Lung (tissue), 11 donors: ENCODE measurements at regions not wholly inside any gene's neighbourhood (a gene's known extent, or its start where the extent isn't known, plus 50 kb on each side); places are given as distances from the start of the nearest gene placed in this dataset.

Experiments
- ATAC-seq: fragments of 200-7000 bp; cut with Tn5 transposase; one replicate; pipeline ENCODE4 v1.9.1; 2020; ENCODE audit warnings: moderate number of reproducible peaks; ENCODE audit not compliant: insufficient read depth, low FRiP score
- DNase-seq, 3 donors: peaks; one replicate each; pipeline ENCODE4 v3.0.0-alpha.2; 2013 to 2017
- H3K27ac ChIP-seq, 2 donors: one replicate each; pipeline ENCODE4 v1.5.1; 2013; ENCODE audit warnings: mild to moderate bottlenecking in 2 of 2, moderate library complexity in 2 of 2, control low read depth in 1 of 2, inconsistent platforms in 1 of 2, low read depth in 1 of 2, low read length in 1 of 2
- H3K27me3 ChIP-seq, 3 donors: one replicate each; pipeline ENCODE4 v1.5.1; 2013; ENCODE audit warnings: low read length in 2 of 3; ENCODE audit not compliant: control insufficient read depth in 3 of 3, insufficient read depth in 3 of 3
- H3K36me3 ChIP-seq, 4 donors: one replicate each; pipeline ENCODE4 v1.5.1; 2013; ENCODE audit warnings: low read length in 4 of 4, mild to moderate bottlenecking in 1 of 4, moderate library complexity in 1 of 4; ENCODE audit not compliant: control insufficient read depth in 4 of 4, insufficient read depth in 4 of 4
- H3K4me1 ChIP-seq, 5 donors: one replicate each; pipeline ENCODE4 v1.5.1; 2013; ENCODE audit warnings: low read length in 5 of 5, mild to moderate bottlenecking in 2 of 5, moderate library complexity in 1 of 5; ENCODE audit not compliant: control insufficient read depth in 5 of 5, insufficient read depth in 5 of 5
- H3K4me3 ChIP-seq: one replicate; pipeline ENCODE4 v1.5.1; 2013; ENCODE audit warnings: mild to moderate bottlenecking, control low read depth, moderate library complexity
- H3K9ac ChIP-seq, 2 donors: one replicate each; pipeline ENCODE4 v1.5.1; 2013; ENCODE audit warnings: low read length in 2 of 2, control low read depth in 1 of 2; ENCODE audit not compliant: insufficient read depth in 1 of 2
- H3K9me3 ChIP-seq, 4 donors: one replicate each; pipeline ENCODE4 v1.5.1; 2013; ENCODE audit warnings: low read length in 3 of 4, mild to moderate bottlenecking in 1 of 4, moderate library complexity in 1 of 4; ENCODE audit not compliant: control insufficient read depth in 4 of 4, insufficient read depth in 3 of 4
- CTCF ChIP-seq: IDR thresholded peaks from 2 replicates; pipeline ENCODE4 v1.5.1; 2012; ENCODE audit warnings: mild to moderate bottlenecking; ENCODE audit errors: control extremely low read depth, extremely low read depth
- WGBS, 2 donors: extraction: QIAGEN DNeasy Blood & Tissue Kit; methylation state at CpG; one replicate each; pipeline ENCODE4 v1.1.7; 2013; 5-methylcytosine and 5-hydroxymethylcytosine counted together
- donor health status: control.
- donor health status: control.
- donor health status: Bipolar disorder and iron deficiency.
- donor health status: healthy.
- donor health status: DM: yes; HTN: yes; CAD: no.

- no peak for TF ChIP-seq CTCF
- ATAC-seq (no peak), DNase-seq (no peak)
- Histone ChIP-seq H3K9ac (no peak overlapping the region), H3K4me3 (no peak overlapping the region), H3K4me1 (peaks cover 0 to 28% (median 5%) of the 10 kb centered on the region in 5 donors), H3K27ac (no peak overlapping the region), H3K9me3 (peaks cover 0 to 3% (median 0%) of the 10 kb centered on the region in 4 donors), H3K27me3 (no peaks in the 10 kb centered on the region), H3K36me3 (no peaks in the 10 kb centered on the region)
Observed at GRCh38 chr5:123717139-123717538, 205.2 kb downstream of the CSNK1G3 start.

DNA sequence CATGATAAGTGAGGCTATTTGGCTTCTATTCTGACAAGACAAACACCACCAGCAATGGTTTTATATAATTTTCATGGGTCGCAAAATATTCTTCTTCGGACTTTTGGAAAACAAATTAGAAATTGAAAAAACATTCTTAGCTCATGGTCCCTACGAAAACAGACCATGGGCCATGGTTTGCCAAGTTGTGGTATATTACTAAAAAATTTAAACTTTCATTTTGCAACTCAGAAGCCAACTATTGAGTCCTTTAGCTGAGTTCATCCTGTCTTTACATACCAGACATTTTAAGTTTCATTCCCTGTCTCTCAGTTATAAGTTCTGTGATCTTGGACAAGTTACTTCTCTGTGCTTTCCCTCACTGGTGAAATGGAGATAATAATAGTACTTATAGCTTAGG lies 198.1 kb downstream of the CSNK1G3 start:
- 88 to 91% methylated on average over 3 of the region's 3 CpGs for WGBS, 2 donors
- no peak overlapping the region for H3K27ac ChIP-seq

GRCh38 chr5:123709422-123709821 lies 197.4 kb downstream of the CSNK1G3 start:
- Histone ChIP-seq H3K9me3 (no peaks in the 10 kb centered on the region), H3K4me3 (no peak overlapping the region), H3K27me3 (no peaks in the 10 kb centered on the region), H3K27ac (no peak overlapping the region), H3K4me1 (peaks cover 0 to 20% (median 9%) of the 10 kb centered on the region in 5 donors), H3K36me3 (no peaks in the 10 kb centered on the region), H3K9ac (no peak overlapping the region)
- no peak for TF ChIP-seq CTCF
- WGBS, 2 donors = 52 to 64% methylated on average over 1 of the region's 1 CpG
- ATAC-seq (no peak), DNase-seq (peak in 2 of 3 donors; percentile 56 to 61)

More for the DNA sequence above, 198.1 kb downstream of the CSNK1G3 start:
- Histone ChIP-seq H3K27me3 (no peaks in the 10 kb centered on the region), H3K9me3 (no peaks in the 10 kb centered on the region), H3K9ac (no peak overlapping the region), H3K36me3 (no peaks in the 10 kb centered on the region), H3K4me3 (no peak overlapping the region), H3K4me1 (peaks cover 0 to 20% (median 9%) of the 10 kb centered on the region in 5 donors)
- DNase-seq = no peak
- no peak for ATAC-seq
- no peak for TF ChIP-seq CTCF
